Stimulated activated CD4-positive, alpha-beta T cell treated with anti-CD3 and anti-CD28 coated beads, Interleukin-2, amount 100 ng/mL, for 24 hours (primary cell): ENCODE measurements at regions not wholly inside any gene's neighbourhood (a gene's known extent, or its start where the extent isn't known, plus 50 kb on each side); places are given as distances from the start of the nearest gene placed in this dataset.
"Not testable (repeated sequence)": the region's sequence is repeated elsewhere in the genome, so short reads cannot be mapped to it uniquely, and the experiment has no call there.

Experiments
- DNase-seq, 2 donors: peaks; one replicate each; pipeline ENCODE4 v3.0.0-alpha.2; 2020

GRCh38 chr4:13763707-13764106 lies 136.2 kb upstream of the BOD1L1 start:
- no peak for DNase-seq

GRCh38 chr4:13765539-13765938 lies 138.0 kb upstream of the BOD1L1 start:
- no peak for DNase-seq

- DNase-seq, result no peak
Measured at GRCh38 chr4:13766761-13767540, 139.4 kb upstream of the BOD1L1 start.

- no peak for DNase-seq
Measured at GRCh38 chr4:13777341-13777740, 149.8 kb upstream of the BOD1L1 start.

- DNase-seq, result no peak
Measured at GRCh38 chr4:13778367-13778766, 150.8 kb upstream of the BOD1L1 start.

- no peak for DNase-seq
Measured at GRCh38 chr4:13782231-13782630, 154.7 kb upstream of the BOD1L1 start.

GRCh38 chr4:13783800-13784411 lies 156.4 kb upstream of the BOD1L1 start:
- DNase-seq, result no peak

- no peak for DNase-seq
Measured at GRCh38 chr4:13793020-13793710, 165.6 kb upstream of the BOD1L1 start.

- no peak for DNase-seq
Measured at GRCh38 chr4:13794819-13795565, 167.5 kb upstream of the BOD1L1 start.

- DNase-seq, result no peak
Measured at GRCh38 chr4:13797061-13797460, 169.5 kb upstream of the BOD1L1 start.

GRCh38 chr4:13815231-13815630 lies 187.7 kb upstream of the BOD1L1 start:
- no peak for DNase-seq

GRCh38 chr4:13816472-13816871 lies 188.9 kb upstream of the BOD1L1 start:
- no peak for DNase-seq

GRCh38 chr4:13821522-13821921 lies 194.0 kb upstream of the BOD1L1 start:
- DNase-seq, result no peak

GRCh38 chr4:13825822-13826221 lies 198.3 kb upstream of the BOD1L1 start:
- DNase-seq, result not testable (repeated sequence)

- DNase-seq, result no peak
Measured at GRCh38 chr4:13829457-13829856, 201.9 kb upstream of the BOD1L1 start.

GRCh38 chr4:13830449-13830848 lies 202.9 kb upstream of the BOD1L1 start:
- no peak for DNase-seq

GRCh38 chr4:13833171-13833804 lies 205.8 kb upstream of the BOD1L1 start:
- no peak for DNase-seq

- no peak for DNase-seq
Measured at GRCh38 chr4:13836946-13837912, 209.7 kb upstream of the BOD1L1 start.

- no peak for DNase-seq
Measured at GRCh38 chr4:13840502-13841190, 213.1 kb upstream of the BOD1L1 start.

GRCh38 chr4:13844740-13845139 lies 217.2 kb upstream of the BOD1L1 start:
- DNase-seq, result no peak

GRCh38 chr4:13849778-13850177 lies 222.3 kb upstream of the BOD1L1 start:
- no peak for DNase-seq
